Right lobe of liver (tissue), 4 donors: ENCODE measurements at regions not wholly inside any gene's neighbourhood (a gene's known extent, or its start where the extent isn't known, plus 50 kb on each side); places are given as distances from the start of the nearest gene placed in this dataset.

ENCODE experiments used
- CTCF ChIP-seq, 4 donors: fragments of 200-600 bp in 3 of 4; fragments of 450-650 bp in 1 of 4; IDR thresholded peaks; one replicate each; pipeline versions ENCODE4 v1.5.1 to v1.8.0; 2016 to 2022; ENCODE audit warnings: antibody characterized with exemption in 4 of 4, mild to moderate bottlenecking in 2 of 4
- POLR2A ChIP-seq: fragments of 450-650 bp; IDR thresholded peaks from one replicate; pipeline ENCODE4 v1.6.1; 2017; ENCODE audit warnings: antibody characterized with exemption, mild to moderate bottlenecking
- donor health status: DM: no; HTN: no; CAD: no.
- donor health status: DM: no; HTN: no; CAD: no.
- donor health status: DM: no; HTN: yes; CAD: no.

GRCh38 chr20:39651645-39652325, 689.6 kb downstream of the DHX35 start:
- TF ChIP-seq POLR2A (no peak), CTCF (IDR thresholded peaks at IDR 0.05) (no peak)
